Cerebellar nuclear complex (tissue), 1 donor: ENCODE measurements at regions not wholly inside any gene's neighbourhood (a gene's known extent, or its start where the extent isn't known, plus 50 kb on each side); places are given as distances from the start of the nearest gene placed in this dataset.
"Not testable (repeated sequence)": the region's sequence is repeated elsewhere in the genome, so short reads cannot be mapped to it uniquely, and the experiment has no call there.

Experiments used
- DNase-seq, 2 experiments: peaks; one replicate each; lab custom pipeline; 2025; lab: John Stamatoyannopoulos, UW

DNA sequence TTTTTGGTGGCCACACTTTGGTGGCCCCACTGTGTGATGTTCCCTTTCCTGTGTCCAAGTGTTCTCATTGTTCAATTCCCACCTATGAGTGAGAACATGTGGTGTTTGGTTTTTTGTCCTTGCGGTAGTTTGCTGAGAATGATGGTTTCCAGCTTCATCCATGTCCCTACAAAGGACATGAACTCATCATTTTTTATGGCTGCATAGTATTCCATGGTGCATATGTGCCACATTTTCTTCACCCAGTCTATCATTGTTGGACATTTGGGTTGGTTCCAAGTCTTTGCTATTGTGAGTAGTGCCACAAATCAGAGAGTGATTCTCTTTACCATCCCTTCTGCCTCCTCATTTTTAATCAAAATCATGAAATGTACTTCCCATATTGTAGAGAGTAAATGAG, 114.0 kb upstream of the NR2F2 start:
- DNase-seq: not testable (repeated sequence)

DNA sequence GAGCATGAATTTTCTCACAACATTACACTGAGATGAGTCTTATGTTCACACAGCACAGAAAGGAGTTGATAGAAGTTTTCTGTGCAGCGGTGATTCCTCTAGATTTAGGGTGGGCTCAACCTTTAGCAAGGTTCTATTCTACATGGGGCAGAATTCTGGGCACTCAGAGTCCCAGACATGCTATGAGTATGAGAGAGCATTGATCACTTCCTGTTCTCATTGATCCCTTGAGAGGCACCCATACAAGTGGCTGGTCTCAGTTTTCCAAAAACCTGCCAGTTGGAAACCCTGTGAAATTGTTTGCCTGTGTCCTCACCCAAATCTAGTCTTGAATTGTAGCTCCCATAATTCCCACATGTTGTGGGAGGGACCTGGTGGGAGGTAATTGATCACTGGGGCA, 112.5 kb upstream of the NR2F2 start:
- no peak for DNase-seq

- DNase-seq: no peak
These were observed 111.7 kb upstream of the NR2F2 start for GRCh38 chr15:96218623-96219455.

DNA sequence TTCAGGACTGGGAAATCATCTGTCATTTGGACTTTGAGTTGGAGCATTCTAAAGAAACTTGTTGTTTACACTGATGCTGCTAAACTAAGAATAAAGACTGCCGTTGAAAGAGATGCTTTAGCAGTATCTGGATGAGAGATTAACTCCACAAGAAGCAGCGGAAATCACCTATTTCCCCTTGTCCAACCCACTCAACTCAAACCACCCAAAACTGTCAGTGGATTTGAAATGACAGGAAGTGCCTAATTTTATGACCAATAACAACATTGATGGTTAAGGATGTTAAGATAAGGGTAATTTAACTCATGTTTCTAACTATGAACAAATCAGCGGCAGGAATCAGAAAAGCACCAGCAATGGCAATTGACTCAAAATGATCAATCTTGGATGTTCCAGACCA, 110.8 kb upstream of the NR2F2 start:
- no peak for DNase-seq

- DNase-seq: no peak
These were observed 109.8 kb upstream of the NR2F2 start for GRCh38 chr15:96220657-96221056.

GRCh38 chr15:96222981-96223380, 107.5 kb upstream of the NR2F2 start:
- DNase-seq: no peak

- no peak for DNase-seq
These were observed 106.6 kb upstream of the NR2F2 start for GRCh38 chr15:96223939-96224338.

- no peak for DNase-seq
These were observed 104.7 kb upstream of the NR2F2 start for GRCh38 chr15:96225642-96226259.

DNA sequence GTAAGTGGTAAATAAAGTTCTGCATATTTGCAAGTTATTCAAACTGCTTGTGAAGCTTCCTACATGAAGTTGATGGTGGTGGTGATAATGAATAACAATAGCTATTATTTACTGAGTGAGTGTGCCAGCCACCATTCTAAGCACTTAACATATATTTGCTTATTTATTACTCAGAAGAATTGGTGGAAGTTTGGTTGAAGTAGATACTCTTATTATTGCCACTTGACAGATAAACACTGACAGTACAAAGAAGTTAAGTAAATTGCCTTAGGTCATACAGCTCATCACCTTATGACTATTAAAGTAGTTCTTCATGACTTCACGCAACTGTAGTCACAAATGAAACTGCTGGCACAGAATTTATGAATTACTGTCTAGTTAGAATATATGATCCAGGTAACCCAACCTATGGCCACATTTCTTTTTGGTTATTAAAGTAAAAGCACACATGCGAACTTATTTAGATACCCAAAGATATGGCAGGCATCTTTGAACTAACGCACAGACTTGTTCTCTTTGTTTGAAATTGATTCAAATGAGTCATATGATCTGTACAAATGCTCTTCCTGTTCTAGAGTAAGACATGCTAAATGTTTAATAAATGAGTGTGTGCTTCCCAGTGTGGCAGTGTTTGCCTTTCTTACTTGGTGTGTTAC, 99.8 kb upstream of the NR2F2 start:
- no peak for DNase-seq

DNA sequence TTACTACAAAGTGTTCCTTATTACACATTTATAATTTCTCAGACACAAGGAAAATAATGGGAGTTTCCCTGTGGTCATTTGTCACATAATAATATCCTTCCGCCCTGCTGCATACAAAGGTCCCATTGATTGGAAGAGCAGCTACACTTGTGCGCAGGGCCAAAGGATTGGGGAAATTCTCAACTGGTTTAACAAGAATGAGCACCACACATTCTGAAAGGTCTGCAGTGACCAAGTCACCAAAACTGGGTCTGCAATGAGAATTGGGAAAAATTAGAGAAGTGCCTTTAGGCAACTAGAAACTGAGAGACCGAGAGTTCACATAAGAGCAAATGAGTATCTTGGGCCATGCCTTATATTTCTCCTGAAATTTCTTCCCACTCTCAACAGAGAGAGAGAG, 98.2 kb upstream of the NR2F2 start:
- no peak for DNase-seq

DNA sequence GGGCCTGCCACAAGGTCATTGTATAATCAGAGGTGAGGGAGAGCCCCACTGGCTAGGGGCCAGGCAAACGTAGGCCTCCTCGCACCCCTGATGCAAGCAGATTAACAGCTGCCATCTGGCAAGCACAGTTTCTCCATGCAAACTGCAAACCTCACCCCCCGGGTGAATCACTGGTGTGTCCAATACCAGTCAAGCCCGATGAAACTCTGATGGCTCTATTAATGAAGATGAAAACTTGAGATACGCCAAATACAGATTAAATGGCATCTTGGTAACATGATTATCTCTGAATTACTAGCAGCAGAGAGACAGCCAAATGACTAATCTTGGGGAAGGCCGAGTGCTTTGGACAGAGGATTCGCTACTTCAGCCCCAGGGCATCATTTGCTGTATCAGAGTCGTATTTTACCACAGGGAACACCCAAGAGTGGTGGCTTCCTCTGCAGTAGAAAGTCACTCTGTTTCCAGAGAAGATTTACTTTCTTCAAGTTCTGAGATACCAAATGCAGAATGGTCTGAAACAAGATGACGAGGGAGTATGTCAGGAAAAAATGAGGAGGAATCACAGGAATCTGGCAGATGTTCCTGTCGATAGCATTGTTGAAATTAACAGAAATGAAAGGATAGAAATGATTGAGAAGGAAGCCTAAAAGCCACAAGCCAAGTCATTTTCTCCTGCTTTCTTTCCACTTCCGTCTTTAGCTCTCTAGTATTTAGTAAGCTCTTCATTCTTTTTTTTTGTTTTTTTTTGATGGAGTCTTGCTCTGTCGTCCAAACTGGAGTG, 96.2 kb upstream of the NR2F2 start:
- no peak for DNase-seq

DNA sequence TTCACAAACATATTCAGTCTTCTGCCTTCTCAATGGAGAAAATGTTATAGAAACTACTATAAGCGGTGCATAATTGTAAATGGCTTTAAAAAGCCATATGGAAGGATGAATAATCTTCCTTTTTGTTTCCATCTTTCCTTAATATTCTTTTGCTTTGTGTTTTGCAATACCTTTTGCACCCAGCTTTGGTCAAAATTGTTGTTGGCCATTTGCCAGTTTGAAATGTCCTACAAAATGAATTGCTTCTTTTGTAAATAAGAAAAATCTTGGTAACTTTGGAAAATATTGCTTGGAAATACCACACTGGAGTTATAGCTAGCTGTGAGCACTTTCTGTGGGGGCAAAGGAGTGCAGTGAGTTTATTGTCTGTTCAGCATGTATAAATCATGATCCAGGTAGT, 93.5 kb upstream of the NR2F2 start:
- DNase-seq: no peak

DNA sequence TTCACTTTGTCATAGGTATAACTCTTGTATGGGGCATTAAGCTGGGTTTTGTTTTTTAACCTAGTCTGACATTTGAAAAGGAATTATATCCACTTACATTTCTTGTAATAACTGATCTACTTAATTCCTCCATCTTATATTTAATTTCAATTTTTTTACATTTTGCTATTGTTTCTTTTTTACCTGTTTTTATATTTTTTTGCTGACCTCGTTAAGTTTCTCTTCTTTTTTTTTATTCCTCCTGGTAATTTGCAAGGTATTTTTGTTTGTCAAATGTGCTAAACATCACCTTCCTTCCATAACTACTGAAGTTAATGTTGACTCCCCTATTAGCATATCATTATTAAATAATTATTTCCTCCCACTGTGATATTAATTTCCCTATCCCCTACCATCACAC, 87.7 kb upstream of the NR2F2 start:
- DNase-seq: no peak

- no peak for DNase-seq
These were observed 86.8 kb upstream of the NR2F2 start for GRCh38 chr15:96243701-96244100.

- DNase-seq: no peak
These were observed 85.2 kb upstream of the NR2F2 start for GRCh38 chr15:96245252-96245651.

DNA sequence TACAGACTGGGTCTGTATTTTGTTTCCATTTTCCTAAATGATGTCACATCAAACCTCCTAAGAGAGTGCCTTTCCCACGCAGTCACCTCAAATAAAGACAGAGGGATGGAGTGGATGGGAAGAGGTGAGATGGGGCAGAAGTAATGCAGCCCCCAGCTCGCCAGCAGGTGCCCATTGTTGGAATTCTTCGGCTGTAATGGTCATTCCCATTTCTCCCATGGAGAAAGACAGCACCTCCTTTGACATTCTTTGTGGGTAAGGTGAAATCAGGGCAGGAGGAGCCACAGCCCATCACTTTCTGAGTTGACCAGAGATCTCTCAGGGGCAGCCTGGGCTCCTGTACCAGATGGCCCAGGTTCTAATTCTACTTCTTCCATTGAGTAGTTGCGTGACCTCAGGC, 84.4 kb upstream of the NR2F2 start:
- no peak for DNase-seq

DNA sequence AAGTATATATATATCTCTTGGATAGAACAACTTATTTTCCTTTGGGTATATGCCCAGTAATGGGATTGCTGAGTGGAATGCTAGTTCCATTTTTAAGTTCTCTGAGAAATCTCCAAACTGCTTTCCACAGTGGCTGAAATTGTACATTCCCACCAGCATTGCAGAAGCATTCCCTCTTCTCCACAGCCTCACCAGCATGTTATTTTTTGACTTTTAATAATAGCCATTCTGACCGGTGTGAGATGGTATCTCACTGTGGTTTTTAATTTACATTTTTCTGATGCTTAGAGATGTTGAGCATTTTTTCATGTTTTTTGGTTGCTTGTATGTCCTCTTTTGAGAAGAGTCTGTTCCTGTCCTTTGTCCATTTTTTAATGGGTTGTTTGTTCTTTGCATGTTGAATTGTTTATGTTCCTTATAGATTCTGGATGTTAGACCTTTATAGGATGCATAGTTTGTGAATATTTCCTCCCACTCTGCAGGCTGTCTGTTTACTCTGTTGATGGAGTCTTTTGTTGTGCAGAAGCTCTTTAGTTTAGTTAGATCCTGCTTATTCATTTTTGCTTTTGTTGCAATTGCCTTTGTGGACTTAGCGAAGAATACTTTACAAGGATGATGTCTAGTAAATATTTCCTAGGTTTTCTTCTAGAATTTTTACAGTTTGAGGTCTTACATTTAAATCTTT, 82.7 kb upstream of the NR2F2 start:
- DNase-seq: no peak

DNA sequence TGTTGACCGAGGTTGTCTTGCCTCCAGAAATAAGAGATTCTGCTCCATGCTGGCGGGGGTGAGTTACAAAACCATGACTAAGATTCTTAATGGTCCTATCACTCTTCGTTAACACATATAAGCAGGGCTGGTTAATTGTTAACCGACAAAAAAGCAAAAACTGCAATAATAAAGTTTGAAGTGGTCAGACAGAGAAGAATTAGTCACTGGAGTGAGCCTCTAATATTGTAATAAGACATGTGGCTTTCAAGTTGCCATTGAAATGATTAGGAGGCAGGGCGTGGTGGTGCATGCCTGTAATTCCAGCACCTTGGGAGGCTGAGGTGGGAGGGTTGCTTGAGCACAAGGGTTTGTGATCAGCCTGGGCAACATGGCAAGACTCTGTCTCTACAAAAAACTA, 78.4 kb upstream of the NR2F2 start:
- DNase-seq: no peak

DNA sequence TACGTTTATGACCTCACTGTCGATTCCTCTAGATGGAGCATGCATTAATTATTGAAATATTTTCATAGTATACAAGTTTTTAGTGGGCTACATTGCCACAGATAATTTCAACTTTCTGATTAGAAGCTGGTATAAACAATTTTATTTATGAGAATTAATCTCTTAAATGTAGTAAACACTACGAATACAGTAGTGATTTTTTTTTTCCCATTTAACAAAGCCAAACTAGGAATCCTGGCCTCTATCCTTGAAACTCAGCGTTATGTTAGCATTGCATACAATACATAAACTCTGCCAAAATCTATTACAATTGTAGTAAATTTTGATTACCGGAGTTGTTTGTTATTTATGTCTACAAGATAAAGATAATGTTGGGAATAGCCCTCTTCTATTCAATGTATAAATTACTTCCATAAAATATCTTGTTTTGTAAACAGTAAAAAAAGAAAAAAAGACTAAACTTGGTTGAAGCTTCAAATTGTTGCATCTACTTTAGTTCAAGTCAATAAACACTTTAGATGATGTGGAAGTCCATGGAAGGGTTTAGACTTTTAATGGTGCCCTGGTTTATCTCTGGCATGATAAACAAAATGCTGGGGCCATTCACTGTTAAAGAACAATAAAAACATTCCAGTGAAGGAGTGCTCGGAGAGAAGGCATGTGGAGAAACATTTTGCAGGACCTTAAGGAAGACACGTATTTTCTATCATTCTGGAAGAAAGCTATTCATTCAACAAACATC, 77.3 kb upstream of the NR2F2 start:
- no peak for DNase-seq

DNA sequence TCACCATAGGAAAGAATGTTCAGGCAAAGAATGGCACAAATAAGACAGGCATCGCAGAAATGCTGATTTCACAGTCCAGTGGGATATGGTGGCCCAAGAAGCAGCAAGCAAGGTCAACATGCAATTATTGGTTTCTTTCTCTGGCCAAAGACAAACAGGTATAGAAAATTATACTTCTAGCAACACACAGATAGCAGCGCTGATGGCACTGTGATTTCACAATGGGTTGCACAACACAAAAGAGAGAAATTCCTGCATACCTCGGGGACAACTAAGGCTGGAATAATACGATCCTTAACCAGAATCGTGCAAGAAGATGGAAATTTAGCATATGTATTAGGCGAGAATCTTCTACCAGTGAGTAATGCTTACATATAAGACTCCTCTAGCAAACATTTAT, 76.3 kb upstream of the NR2F2 start:
- no peak for DNase-seq

DNA sequence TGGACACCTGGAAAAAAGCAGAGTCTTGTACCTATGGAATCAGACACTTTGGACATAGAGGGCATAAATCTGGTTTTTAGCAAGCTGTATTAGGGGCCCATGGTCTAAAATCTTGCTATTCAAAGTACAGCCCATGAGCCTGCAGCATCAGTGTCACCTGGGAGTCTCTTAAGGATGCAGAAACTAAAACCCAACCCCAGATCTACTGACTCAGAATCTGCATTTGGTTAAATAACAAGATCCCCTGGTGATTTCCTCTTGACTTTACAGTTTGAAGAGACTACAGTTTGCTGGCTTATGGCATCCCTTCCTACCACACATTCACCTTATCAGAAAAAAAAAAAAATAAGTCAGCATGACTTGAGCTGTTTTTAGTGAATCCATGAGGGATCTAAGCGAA, 74.9 kb upstream of the NR2F2 start:
- DNase-seq: no peak
